Activated naive CD4-positive, alpha-beta T cell treated with anti-CD3 and anti-CD28 coated beads for 36 hours (primary cell): ENCODE measurements at regions not wholly inside any gene's neighbourhood (a gene's known extent, or its start where the extent isn't known, plus 50 kb on each side); places are given as distances from the start of the nearest gene placed in this dataset.

Source experiments
- CTCF ChIA-PET: fragments of 350-600 bp; sonication (Branson Sonifier 250); formaldehyde crosslinking; loops from one replicate; lab custom pipeline; 2021; ENCODE audit warnings: antibody characterized with exemption; lab: Charles Lee
- DNase-seq: peaks from one replicate; pipeline ENCODE4 v3.0.0-alpha.2; 2020
- H3K27ac Mint-ChIP-seq: one replicate; pipeline ENCODE4 v1.8.0; 2021; ENCODE audit warnings: mild to moderate bottlenecking, mixed read lengths
- H3K27me3 Mint-ChIP-seq: one replicate; pipeline ENCODE4 v1.8.0; 2021; ENCODE audit warnings: low read depth, mixed read lengths
- H3K36me3 Mint-ChIP-seq: one replicate; pipeline ENCODE4 v1.8.0; 2021; ENCODE audit warnings: low read depth, mixed read lengths
- H3K4me1 Mint-ChIP-seq: one replicate; pipeline ENCODE4 v1.8.0; 2021; ENCODE audit warnings: low read depth, mixed read lengths
- H3K4me3 Mint-ChIP-seq: one replicate; pipeline ENCODE4 v1.8.0; 2021; ENCODE audit warnings: mild to moderate bottlenecking, moderate library complexity, mixed read lengths
- H3K9me3 Mint-ChIP-seq: one replicate; pipeline ENCODE4 v1.8.0; 2021; ENCODE audit warnings: mixed read lengths
- intact Hi-C: fragments of 100-400 bp; cut with micrococcal nuclease; formaldehyde crosslinking; loops from one replicate; pipeline ENCODE4 v1.15.1; 2023

GRCh38 chr13:80469105-80469852 lies 128.4 kb upstream of the SPRY2 start:
- intact Hi-C loops, result no loop called here
- Mint-ChIP-seq H3K27me3 (no peaks in the 10 kb centered on the region), H3K9me3 (no peaks in the 10 kb centered on the region), H3K4me1 (no peaks in the 10 kb centered on the region), H3K4me3 (no peak overlapping the region), H3K36me3 (no peaks in the 10 kb centered on the region), H3K27ac (no peak overlapping the region)
- CTCF ChIA-PET, result no interaction called here
- no peak for DNase-seq

GRCh38 chr13:80465321-80465720 lies 124.4 kb upstream of the SPRY2 start:
- Mint-ChIP-seq H3K36me3 (no peaks in the 10 kb centered on the region), H3K4me1 (no peaks in the 10 kb centered on the region), H3K4me3 (no peak overlapping the region), H3K9me3 (no peaks in the 10 kb centered on the region), H3K27me3 (no peaks in the 10 kb centered on the region), H3K27ac (no peak overlapping the region)
- DNase-seq, result no peak
- CTCF ChIA-PET, result no interaction called here
- intact Hi-C loops, result no loop called here

DNA sequence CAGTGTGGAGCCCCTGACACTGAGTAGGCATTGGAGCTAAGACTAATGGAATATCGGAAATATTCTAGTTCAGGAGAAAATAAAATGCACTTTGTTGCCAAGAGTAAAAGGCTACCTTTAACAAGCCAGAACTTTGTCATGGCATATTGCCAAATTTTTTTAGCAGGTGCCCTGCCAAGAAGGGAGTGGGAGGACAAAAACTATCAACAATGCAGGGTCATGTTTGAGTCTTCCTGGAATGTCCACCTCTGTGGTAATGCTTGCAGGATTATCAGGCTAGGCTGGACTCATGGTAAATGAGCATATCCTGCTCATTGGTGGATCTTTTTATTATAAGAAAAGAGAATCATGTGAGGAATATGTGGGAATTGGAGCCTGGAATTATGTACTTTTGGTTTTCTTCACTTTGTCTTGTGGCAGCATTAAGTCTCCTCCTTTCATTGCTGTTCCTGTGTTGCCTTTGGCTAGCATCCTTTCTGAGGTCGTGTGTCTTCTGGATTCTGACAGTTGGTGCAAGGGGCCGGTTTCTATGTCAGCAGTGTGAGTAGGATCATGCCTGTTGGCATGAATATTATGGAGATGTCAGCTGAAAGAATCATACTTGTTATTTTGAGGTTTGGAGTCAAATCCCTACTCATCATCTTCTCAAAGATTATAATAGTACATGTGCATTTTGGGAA lies 122.9 kb upstream of the SPRY2 start:
- Mint-ChIP-seq H3K9me3 (no peaks in the 10 kb centered on the region), H3K4me3 (no peak overlapping the region), H3K4me1 (no peaks in the 10 kb centered on the region), H3K27ac (no peak overlapping the region), H3K36me3 (no peaks in the 10 kb centered on the region), H3K27me3 (no peaks in the 10 kb centered on the region)
- intact Hi-C loops, result no loop called here
- CTCF ChIA-PET, result no interaction called here
- no peak for DNase-seq

- H3K27me3 Mint-ChIP-seq, result no peaks in the 10 kb centered on the region
- H3K27ac Mint-ChIP-seq, result no peak overlapping the region
- CTCF ChIA-PET, result no interaction called here
- H3K4me3 Mint-ChIP-seq, result no peak overlapping the region
- intact Hi-C loops, result no loop called here
- H3K4me1 Mint-ChIP-seq, result no peaks in the 10 kb centered on the region
- DNase-seq, result no peak
- H3K36me3 Mint-ChIP-seq, result no peaks in the 10 kb centered on the region
- H3K9me3 Mint-ChIP-seq, result no peaks in the 10 kb centered on the region
These were observed 121.6 kb upstream of the SPRY2 start for GRCh38 chr13:80462567-80462966.

DNA sequence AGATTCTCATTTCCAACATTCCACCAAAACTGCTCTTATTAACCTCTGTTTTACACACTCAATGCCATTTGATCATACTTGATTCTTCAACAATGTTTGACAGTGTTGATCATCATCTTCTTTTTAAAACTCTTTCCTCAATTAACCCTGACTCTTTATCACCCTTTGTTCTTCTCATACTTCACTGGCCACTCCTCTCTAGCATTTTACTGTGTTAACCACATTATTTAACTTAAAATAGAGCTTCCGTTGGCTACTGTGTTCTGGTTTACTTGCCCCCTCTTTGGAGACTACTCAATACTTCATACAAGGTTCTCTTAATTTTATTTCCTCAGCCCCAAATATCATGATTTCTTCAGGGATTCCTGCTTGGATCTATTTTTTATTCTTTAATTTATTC lies 121.1 kb upstream of the SPRY2 start:
- CTCF ChIA-PET, result no interaction called here
- H3K27ac Mint-ChIP-seq, result no peak overlapping the region
- DNase-seq, result no peak
- no peaks in the 10 kb centered on the region for H3K27me3 Mint-ChIP-seq
- H3K4me3 Mint-ChIP-seq, result no peak overlapping the region
- no peaks in the 10 kb centered on the region for H3K36me3 Mint-ChIP-seq
- H3K9me3 Mint-ChIP-seq, result no peaks in the 10 kb centered on the region
- no peaks in the 10 kb centered on the region for H3K4me1 Mint-ChIP-seq
- intact Hi-C loops, result no loop called here

DNA sequence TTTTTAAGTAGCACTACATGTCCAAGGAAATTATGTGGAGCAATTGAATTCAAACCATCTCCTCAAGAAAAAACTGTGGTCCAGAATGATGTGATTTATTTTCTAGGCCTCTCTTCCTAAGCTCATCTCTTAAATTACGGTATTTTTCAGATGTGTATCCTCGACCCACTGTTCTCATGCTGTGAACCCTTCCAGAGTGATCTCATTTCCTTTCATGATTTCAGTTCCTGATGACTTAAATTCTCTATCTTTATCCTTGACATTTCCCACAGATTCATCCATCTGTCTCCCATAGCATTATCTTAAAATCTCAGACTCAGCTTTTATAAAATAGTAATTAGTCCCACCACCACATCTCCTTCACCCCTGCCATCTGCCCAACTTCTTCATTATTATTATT lies 117.6 kb upstream of the SPRY2 start:
- Mint-ChIP-seq H3K36me3 (no peaks in the 10 kb centered on the region), H3K9me3 (no peaks in the 10 kb centered on the region), H3K4me1 (no peaks in the 10 kb centered on the region), H3K27me3 (no peaks in the 10 kb centered on the region), H3K27ac (no peak overlapping the region), H3K4me3 (no peak overlapping the region)
- intact Hi-C loops, result no loop called here
- no peak for DNase-seq
- CTCF ChIA-PET, result interaction anchor here (0.9 kb wide), 1 partner anchor 38 kb away, joined by 3 read pairs; no protein-coding TSS in a partner anchor

DNA sequence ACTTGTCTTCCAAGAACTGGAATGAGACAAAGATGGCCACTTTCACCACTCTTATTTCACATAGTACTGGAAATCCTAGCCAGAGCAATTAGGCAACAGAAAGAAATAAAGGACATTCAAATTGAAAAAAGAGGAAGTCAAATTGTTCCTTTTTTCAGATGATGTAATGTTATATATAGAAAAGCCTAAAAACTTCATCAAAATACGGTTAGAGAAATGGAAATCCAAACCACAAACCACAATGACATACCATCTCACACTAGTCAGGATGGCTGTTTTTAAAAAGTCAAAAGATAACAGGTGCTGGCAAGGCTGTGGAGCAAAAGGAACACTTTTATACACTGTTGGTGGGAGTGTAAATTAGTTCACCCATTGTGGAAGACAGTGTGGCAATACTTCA lies 113.3 kb upstream of the SPRY2 start:
- intact Hi-C loops, result no loop called here
- no peak overlapping the region for H3K4me3 Mint-ChIP-seq
- no peaks in the 10 kb centered on the region for H3K4me1 Mint-ChIP-seq
- CTCF ChIA-PET, result no interaction called here
- no peak for DNase-seq
- H3K36me3 Mint-ChIP-seq, result no peaks in the 10 kb centered on the region
- H3K27me3 Mint-ChIP-seq, result peaks cover 3% of the 10 kb centered on the region
- no peaks in the 10 kb centered on the region for H3K9me3 Mint-ChIP-seq
- no peak overlapping the region for H3K27ac Mint-ChIP-seq

DNA sequence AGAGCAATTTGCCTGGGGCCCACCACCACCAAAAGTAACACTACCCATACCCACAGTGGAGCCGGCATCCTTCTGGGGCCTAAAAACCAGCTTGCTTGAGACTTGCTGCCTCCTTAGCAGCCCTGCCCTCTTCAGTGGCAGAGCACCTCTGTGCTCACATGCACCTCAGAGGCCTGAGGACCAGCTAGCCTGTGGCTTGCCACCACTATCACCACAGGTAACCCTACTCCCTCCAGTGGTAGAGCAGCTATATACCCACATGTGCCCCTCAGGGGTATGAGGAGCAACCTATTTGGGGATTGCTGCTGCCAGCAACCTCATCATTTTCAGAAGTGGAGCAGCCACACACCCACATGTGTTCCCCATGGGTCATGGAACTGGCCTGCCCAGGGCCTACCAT lies 111.4 kb upstream of the SPRY2 start:
- H3K9me3 Mint-ChIP-seq, result no peaks in the 10 kb centered on the region
- H3K4me3 Mint-ChIP-seq, result no peak overlapping the region
- CTCF ChIA-PET, result no interaction called here
- intact Hi-C loops, result no loop called here
- no peaks in the 10 kb centered on the region for H3K4me1 Mint-ChIP-seq
- DNase-seq, result no peak
- peaks cover 3% of the 10 kb centered on the region for H3K27me3 Mint-ChIP-seq
- no peaks in the 10 kb centered on the region for H3K36me3 Mint-ChIP-seq
- H3K27ac Mint-ChIP-seq, result no peak overlapping the region

GRCh38 chr13:80451641-80452040 lies 110.7 kb upstream of the SPRY2 start:
- H3K27ac Mint-ChIP-seq, result no peak overlapping the region

DNA sequence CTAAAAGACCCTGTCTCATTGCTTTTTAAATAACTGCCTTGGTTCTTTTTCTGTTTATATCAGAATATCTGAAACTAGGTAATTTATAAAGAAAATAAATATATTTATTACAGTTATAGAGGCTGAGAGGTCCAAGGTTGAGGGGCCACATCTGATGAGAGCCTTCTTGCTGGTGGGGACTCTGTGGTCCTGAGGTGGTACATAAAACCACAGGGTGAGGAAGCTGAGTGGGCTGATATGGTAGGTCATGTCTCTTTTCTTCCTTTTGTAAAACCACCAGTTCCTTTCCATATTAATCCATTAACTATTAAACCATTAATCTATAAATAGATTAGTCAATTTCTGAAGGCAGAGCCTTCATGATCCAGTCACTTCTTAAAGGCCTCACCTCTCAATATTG lies 109.5 kb upstream of the SPRY2 start:
- H3K9me3 Mint-ChIP-seq, result no peaks in the 10 kb centered on the region
- no peak for DNase-seq
- peaks cover 3% of the 10 kb centered on the region for H3K27me3 Mint-ChIP-seq
- H3K27ac Mint-ChIP-seq, result no peak overlapping the region
- no peaks in the 10 kb centered on the region for H3K4me1 Mint-ChIP-seq
- CTCF ChIA-PET, result no interaction called here
- no peaks in the 10 kb centered on the region for H3K36me3 Mint-ChIP-seq
- H3K4me3 Mint-ChIP-seq, result no peak overlapping the region
- intact Hi-C loops, result no loop called here

More at GRCh38 chr13:80451641-80452040, 110.7 kb upstream of the SPRY2 start:
- H3K9me3 Mint-ChIP-seq, result no peaks in the 10 kb centered on the region
- no peak for DNase-seq
- H3K4me1 Mint-ChIP-seq, result no peaks in the 10 kb centered on the region
- H3K36me3 Mint-ChIP-seq, result no peaks in the 10 kb centered on the region
- CTCF ChIA-PET, result no interaction called here
- no peak overlapping the region for H3K4me3 Mint-ChIP-seq
- intact Hi-C loops, result no loop called here
- H3K27me3 Mint-ChIP-seq, result peaks cover 3% of the 10 kb centered on the region

DNA sequence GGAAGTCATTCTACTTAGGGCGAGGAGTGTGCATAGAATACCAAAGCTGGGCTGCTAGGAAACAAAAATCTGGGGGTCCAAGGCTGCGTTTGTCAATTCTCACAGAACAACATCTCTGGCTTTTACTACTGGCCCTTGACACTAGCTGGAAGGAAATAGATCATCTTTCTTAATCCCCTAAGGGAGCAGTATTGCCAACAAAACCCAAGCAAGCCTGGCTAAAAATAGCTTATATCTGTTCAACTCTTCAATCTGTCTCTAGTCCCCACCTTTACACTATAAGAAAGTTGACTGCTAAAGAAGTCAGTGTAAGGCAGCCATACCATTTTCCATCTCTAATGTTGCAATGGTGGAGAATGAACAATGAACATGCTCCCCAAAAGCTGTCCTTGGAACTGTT lies 107.8 kb upstream of the SPRY2 start:
- CTCF ChIA-PET, result no interaction called here
- no peak for DNase-seq
- H3K36me3 Mint-ChIP-seq, result no peaks in the 10 kb centered on the region
- H3K9me3 Mint-ChIP-seq, result no peaks in the 10 kb centered on the region
- no peak overlapping the region for H3K4me3 Mint-ChIP-seq
- H3K27me3 Mint-ChIP-seq, result peaks cover 3% of the 10 kb centered on the region
- intact Hi-C loops, result no loop called here
- no peak overlapping the region for H3K27ac Mint-ChIP-seq
- H3K4me1 Mint-ChIP-seq, result no peaks in the 10 kb centered on the region

- Mint-ChIP-seq H3K9me3 (peaks cover 1% of the 10 kb centered on the region), H3K36me3 (no peaks in the 10 kb centered on the region), H3K27ac (no peak overlapping the region), H3K4me3 (no peak overlapping the region), H3K4me1 (no peaks in the 10 kb centered on the region), H3K27me3 (peaks cover 3% of the 10 kb centered on the region)
- no peak for DNase-seq
- intact Hi-C loops, result no loop called here
- CTCF ChIA-PET, result no interaction called here
These were observed 106.8 kb upstream of the SPRY2 start for GRCh38 chr13:80447747-80448146.
